ENCODE measurements at regions not wholly inside any gene's neighbourhood (a gene's known extent, or its start where the extent isn't known, plus 50 kb on each side); places are given as distances from the start of the nearest gene placed in this dataset.
A peak's percentile ranks its signal among the peaks of the same experiment; 100 is the strongest.

- DNase-seq (ENCODE audit: low read depth), result no peak
Measured at GRCh38 chr5:169356181-169356580, 55.2 kb upstream of the SLIT3 start.

GRCh38 chr5:169354921-169355320 is 54.0 kb upstream of the SLIT3 start:
- no peak for DNase-seq (ENCODE audit: low read depth)

- DNase-seq (ENCODE audit: low read depth), result peak; percentile 52
Measured at GRCh38 chr5:169354263-169354662, 53.3 kb upstream of the SLIT3 start.

GRCh38 chr5:169352901-169353300 is 52.0 kb upstream of the SLIT3 start:
- no peak for DNase-seq (ENCODE audit: low read depth)

GRCh38 chr5:169351721-169352120 is 50.8 kb upstream of the SLIT3 start:
- no peak for DNase-seq (ENCODE audit: low read depth)

GRCh38 chr5:169350759-169351240 is 49.9 kb upstream of the SLIT3 start:
- peak; percentile 99 for DNase-seq (ENCODE audit: low read depth)
